Embryonic facial prominence (tissue), 1 donor: ENCODE measurements at regions not wholly inside any gene's neighbourhood (a gene's known extent, or its start where the extent isn't known, plus 50 kb on each side); places are given as distances from the start of the nearest gene placed in this dataset.

ENCODE experiments used
- DNase-seq: peaks from one replicate; pipeline ENCODE4 v3.0.0-alpha.2; 2016; ENCODE audit errors: extremely low spot score

DNA sequence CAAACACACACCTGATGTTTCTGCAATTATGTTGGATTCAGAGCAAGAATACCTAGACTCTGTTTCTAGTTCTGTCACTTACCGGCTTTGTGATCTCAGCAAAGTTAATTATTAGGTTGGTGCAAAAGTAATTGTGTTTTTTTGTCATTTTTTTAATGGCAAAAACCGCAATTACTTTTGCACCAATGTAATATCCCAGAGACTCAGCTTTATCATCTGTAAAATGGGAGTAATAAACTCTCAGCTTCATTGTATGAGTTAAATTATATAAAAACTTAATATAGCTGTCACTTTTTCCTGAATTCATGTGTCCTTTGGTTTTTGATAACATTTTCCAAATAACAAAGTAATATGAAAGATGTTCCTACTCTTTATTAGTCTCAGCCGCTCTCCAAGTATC, 251.7 kb downstream of the TRIB2 start:
- DNase-seq = no peak

DNA sequence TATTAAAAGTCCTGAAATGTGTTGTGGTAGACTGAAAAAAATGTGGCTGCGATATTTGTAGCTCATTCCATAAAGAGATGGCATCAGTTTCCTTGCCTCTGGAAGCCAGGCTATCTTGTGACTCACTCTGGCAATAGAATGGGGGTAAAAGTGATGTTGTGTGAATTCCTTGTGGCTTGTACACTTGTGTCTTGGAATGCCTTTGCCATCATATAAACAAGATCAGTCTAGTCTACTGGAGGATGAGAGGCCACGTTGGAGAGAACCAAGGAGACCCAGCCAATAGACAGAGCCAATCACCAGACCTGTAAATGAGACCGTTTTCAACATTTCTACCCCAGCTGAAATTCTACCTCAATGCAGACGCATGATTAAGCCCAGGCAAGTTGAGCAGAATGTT, 254.1 kb downstream of the TRIB2 start:
- no peak for DNase-seq

DNA sequence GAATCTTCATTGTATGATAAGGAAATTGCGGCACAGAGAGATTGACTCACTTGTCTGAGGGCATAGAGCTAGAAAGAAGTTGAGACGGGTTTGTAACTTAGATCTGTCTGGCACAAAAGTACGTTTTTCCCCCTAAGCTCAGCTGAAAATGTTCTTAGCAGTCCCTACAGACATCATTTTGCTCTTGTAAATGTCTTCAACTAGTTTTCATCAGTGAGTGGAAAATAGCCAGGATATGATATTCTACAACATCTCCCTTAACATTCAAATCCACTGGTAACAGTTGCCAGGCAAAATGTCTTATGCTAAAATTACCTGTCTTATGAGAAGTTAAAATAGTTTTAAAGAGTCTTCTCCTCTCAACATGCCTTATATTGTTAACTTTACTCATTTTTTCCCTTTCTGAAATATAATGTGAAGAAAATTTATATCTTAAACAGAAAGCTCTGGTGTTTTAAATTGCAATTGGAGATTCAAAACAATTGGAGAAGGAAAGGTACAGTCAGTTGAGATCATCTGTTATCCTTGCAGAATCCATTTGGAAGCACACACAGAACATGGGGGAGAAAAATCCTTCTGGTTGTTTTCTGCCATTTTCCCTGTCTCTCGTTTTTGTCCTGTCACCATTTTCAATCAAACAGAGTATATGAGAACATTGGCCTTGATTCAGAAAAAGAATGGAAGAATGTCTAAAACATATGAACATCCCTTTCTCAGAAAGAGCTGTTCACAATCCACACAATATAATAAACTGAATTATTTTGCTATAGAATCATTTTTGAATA, 255.0 kb downstream of the TRIB2 start:
- DNase-seq = no peak

DNA sequence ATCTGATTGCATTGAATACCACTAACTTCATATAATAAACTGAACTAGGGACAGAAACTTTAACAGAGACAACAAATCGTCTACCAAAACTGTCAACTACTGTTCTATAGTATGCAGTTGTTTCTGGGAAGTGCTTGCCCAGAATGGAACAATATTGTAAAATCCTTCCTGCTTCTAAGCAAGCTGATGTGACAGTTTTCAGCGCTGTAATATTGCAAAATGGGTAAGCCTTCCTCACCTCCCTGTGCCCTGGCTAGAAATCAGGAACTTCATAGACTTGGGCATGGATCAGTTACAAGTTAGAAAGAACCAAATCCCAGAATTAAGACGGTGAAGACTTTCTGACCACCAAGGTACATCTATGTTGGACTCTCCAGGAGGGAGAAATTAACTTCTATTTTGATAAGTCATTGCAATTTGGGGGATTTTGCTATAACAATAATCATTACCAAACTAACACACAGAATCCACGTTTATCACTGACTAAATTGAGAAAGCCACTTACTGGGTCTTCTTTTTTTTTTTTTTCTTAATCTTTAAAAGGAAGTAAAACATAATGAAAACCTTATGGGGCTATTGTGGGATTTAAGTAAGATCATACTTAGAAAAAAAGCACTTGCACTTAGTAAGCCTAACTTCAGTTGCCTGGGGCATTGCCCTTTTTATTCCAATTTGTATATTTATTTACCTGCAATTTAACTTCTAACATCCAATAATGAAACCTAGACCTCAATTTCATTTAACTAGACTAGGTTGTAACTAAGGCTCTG, 261.5 kb downstream of the TRIB2 start:
- DNase-seq = no peak

DNA sequence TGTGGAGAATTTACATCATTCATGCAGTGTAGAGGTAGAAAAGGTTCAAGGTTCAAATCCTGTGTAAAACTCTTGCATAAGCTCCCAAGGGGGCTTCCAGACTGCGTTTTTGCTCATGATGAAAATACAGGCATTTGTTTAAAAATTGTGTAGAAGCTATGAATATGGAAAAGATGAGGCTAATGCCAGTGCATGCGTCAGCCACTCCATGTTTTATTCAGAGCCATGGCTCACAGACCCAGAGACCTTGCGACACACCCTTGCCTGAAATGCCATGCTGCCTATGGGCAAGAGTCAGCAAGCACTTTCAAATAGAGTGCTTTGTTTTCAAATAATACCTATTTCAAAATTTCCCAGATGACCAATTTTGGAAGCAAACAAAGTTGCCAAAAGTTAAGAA, 262.3 kb downstream of the TRIB2 start:
- DNase-seq = no peak

DNA sequence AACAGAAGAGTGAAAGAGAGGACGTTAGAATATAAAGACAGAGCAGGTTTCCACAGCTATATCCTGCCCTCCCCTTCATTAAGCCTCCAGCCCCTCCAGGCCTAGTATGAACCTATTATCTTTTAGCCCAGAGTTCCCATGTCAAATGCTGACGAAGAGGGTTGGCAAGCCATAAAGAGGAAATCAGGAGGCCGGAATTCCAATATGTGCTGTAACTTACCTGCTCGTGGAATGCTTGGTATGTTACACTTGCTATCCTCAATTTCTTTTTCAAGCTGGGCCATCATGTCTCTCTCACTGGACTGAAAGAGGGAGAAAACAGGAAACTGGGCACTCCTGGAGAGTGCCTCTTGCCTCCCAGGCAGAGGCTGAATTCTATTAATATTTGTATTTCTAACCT, 264.1 kb downstream of the TRIB2 start:
- DNase-seq = no peak

DNA sequence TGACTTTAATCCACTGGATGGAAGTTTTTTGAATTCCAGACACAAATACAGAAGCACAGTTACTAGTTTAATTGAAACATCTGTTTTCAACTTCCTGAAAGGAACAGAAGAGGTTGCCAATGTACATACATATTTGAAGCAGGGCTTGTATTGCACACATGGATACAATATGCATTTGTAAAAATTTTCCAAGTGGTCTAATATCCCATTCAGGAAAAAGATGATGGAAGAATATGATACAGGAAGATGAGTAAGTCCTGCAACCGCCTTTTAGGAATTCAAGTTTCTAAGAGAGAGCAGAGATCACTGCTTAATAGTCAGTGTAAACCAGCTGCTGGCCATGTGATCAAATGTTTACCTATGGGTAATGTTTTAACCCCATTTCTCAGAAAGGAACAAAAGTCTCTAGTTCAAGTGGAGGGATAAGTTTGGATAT, 265.4 kb downstream of the TRIB2 start:
- peak; percentile 76 for DNase-seq

DNA sequence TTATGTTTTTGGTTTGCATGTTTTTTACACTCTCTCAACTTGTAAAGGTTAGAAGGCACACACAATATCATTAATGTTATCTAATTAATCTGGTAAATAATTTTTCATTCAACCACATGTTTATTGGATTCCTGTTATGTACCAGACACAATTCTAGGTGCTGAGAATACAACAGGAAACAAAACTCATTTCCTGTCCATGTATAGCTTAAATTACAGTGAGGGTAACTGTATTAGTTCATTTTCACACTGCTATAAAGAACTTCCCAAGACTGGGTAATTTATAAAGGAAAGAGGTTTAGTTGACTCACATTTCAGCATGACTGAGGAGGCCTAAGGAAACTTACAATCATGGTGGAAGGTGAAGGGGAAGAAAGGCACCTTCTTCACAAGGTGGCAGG, 270.5 kb downstream of the TRIB2 start:
- DNase-seq = no peak

DNA sequence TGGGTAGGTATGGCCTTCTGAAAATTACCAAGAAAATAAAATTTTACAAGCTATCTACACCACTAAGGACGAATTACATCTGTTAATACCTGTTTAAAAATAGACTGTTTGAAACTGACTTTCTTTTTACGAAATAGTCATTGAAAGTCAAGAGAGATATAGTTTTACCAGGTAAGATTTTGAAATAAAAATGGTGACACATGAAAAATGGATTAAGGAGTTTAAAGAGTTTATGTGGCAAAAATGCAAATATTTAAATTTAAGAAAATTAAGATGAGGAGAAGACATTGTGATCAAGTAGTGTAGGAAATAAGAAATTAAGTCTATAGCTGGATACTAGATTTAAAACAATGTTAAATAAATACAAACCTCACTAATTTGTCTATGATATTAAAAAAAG, 271.5 kb downstream of the TRIB2 start:
- no peak for DNase-seq

DNA sequence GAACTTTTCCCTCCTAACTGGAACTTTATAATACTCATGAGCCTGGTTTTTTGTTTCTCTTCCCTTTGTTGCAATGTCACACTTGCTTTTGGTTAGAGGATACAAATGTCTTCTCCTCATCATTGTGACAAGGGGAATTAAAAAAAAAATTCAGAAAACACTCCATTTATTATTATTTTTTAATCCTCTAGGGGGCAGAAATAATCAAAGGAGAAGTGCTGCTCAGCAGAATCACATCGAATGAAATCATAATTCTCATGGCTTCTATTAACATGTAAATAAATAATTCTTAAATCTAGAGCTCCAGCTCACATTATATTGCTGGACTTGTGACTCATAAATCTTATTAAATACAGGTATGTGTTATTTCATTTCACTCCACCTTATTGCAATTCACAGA, 273.8 kb downstream of the TRIB2 start:
- DNase-seq = no peak

DNA sequence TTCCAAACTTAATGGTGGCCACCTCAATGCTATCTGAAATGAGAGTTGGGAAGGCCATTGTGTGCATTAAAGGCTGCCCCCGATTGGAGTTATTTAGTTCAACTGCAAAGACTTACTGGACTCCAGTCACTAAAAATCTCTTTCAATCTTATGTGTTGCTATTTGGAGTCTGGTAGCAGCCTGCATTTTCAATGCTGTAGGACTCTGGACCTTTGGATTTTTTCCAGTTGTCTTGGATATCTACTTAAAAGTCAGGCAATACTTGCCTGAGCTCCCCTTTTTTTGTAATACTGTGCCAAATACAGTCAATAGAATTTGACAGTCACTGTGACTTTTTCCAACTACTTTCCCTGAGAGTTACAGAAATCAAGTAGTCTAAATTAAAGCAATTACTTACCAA, 281.9 kb downstream of the TRIB2 start:
- DNase-seq = no peak

DNA sequence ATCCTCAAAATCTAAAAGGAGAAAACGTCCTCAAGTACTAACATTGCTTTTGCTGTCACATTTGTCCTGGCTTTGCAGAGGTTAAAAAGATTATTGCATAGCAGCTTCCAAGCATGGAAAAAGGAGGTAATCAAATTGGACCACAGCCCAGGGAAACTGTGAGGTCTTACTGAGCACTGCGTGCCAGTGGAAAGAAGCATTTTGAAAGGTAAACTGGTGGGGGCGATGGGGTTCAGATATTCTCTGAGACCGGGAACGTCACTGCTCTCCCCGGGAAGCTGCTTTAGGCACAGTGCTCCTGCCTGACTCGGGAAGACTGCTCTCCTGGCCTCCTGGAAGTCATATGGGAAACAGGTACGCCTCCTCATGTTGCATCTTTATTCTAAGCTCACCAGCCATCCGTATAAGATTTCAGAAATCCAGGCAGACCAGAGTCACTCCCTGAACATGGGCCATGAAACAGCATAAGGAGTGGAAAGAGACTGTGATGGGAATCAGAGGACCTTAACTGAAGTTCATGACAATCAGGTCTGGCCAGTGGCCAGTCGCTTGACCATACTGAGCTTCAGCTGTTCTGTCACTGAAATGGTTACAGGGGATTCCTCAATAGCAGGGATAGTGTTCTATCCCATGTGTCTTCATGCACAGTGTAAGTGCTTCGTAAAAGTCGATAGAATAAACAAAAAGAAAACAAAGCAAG, 284.1 kb downstream of the TRIB2 start:
- no peak for DNase-seq

DNA sequence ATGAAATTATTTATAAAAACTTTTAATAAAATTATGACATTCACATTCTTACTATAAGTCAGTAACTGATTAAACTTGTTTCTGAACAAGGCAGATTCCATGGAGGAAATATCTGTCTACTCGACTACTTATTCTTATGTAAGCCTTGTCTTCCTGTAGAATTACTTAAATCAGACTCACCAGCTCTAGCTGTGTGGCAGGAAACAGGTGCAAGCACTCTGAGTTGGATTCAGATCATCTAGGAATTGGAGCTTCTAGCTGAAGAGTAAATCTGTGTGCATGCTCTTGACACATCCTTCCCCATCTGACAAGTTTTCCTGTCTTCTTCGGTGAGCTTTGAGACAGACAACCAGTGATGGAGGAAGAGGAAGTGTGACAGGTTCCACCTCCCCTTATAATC, 284.7 kb downstream of the TRIB2 start:
- no peak for DNase-seq

DNA sequence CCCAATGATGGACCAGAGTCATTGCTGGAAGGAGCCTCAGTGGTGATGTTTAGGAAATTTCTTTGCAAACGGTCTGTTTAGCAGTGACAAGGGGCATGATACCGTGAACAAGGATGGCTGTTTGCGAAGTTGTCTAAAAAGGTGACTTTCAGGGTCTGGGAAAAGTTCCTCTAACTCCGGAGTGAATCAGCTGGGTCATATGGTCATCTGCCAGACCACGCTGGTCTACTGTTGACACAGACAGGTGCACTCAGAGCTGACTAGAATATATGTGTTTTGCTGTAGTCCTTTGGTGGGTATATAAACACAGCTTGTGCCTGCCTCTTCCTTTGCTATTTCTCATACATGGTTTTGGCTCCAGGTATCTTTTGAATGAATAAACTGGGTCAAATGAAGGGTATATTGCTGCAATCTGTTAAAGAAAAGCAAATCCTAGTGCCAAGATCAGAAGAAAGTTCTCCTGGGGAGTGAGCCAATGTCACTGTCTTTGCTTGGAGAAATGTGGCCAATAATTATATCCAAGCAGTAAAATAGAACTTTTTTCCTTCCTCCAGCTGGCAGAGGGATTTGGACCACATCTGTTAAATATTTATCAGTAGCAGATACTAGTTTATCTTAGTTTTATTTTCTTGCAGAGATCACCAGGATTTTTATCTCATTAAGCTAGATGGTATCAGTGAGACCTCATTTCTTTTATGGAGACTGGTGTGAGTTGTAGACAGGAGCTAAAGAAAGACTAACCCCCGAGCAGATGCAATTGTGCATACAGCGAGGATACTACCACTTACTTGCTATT, 286.0 kb downstream of the TRIB2 start:
- DNase-seq = no peak

DNA sequence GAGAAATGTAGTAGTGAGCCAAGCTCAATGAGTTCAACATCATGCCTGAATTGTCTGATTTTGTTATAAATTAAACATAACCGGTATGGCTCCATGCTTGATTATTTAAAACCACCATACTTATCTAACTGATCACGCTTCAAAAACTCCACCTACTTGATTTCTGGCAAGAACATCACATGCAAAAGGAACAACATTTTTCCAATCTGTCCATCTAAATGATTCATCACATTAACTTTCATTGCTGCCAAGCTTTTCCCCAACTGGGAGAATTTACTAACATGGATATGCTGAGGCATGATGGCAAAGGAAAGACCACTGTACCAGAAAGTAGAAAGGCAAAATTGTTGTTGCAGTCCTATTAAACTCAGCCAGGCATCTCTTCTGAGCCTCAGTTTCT, 286.8 kb downstream of the TRIB2 start:
- DNase-seq = no peak

DNA sequence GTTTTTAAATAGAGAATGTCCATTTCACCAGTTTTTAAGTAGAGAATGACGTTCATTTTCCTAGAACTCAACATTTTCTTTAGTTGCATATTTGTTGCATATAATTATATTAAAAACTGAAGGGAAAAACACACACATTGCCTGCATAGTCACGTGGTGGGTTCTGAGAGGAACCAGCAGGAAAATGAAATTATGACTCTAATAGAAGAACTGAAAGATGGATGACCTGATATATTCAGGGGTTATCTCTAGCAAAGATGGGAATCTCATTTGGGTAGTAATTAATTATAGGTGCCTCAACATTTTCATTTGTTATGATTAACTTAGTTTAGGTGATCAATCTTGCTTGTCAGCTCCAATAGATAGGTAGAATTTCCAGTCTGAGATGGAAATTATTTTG, 288.3 kb downstream of the TRIB2 start:
- DNase-seq = no peak

DNA sequence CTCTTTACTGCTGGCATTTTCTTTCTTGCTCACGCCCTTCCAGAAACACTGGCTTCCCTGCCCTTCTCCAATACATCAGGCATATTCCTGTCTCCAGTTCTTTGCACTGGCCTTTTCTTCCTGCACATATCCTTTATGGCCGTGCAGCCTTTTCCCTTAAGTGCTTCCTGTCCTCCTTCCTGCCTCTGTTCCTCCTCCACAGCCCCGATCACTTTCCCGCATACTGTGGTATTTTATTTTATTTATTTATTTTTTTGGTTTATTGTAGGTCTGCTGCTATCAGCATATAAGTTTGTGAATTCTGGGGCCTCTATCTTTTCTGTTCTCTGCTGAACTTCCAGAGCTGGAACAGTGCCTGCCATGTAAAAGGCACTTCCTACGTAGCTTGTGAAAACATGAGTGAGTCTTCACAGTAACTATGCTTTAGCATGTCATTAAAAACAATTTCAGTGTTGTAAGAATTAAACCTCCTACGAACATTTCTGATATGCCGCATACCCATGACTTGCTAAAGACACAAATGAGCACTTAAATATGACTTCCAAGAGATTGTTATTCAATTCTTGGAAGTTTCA, 289.1 kb downstream of the TRIB2 start:
- no peak for DNase-seq

DNA sequence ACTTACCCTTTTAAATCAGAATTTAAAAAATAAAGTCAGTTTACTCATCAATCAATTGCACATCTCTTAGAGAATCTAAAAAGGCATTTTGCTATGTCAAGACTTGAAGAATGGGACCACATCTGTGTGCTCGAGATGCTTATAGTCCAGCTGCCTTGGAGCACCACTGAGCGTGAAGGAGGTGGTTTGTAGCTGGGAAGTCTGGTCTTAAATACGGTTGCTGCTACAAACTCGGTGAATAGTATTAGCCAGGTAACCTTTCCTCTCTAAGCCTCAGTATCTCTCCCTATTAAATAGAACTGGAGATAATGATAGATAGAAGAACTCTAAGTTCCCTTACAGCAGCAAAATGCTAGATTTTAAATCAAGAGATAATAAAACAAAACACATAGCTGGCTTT, 289.7 kb downstream of the TRIB2 start:
- DNase-seq = no peak

DNA sequence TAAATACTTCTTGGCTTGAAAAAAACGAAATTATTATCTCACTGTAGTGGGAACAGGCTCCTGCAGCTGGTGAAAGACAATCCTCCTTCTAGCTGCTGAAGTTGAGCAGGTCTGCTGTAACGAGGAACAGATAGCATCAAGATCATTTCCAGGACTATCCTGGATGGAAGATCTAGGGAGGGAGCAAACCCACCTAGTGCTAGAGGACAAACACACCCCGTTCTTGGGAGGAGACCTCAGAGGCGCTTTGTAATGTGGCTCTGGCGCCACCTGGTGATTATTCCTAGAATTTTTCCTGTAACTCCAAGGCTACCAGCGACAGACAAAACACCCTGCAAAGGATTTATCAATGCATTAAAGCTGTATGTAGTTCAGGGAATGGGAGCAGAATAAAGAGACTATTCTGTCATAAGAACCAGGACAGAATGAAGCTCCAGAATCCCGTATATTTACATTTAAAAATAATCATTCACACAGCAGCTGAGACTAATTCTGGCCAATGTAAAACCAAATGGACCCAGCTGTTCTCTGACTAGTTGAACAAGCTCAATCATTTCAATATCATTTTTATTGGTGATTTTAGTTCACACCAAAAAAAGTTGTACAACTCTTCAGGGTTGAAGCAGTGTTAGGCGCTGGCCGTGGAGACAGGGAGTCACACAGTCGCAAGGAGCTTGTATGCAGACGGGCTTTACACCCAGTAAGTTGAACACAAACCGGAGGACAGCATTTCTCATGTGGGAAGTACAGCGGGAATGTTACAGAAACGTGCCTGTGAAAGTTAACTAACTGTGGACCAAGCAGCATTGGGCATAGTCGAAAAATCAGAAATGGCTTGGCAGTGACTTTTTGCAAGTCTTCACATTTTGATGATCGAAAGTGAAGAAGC, 290.3 kb downstream of the TRIB2 start:
- peak; percentile 82 for DNase-seq

DNA sequence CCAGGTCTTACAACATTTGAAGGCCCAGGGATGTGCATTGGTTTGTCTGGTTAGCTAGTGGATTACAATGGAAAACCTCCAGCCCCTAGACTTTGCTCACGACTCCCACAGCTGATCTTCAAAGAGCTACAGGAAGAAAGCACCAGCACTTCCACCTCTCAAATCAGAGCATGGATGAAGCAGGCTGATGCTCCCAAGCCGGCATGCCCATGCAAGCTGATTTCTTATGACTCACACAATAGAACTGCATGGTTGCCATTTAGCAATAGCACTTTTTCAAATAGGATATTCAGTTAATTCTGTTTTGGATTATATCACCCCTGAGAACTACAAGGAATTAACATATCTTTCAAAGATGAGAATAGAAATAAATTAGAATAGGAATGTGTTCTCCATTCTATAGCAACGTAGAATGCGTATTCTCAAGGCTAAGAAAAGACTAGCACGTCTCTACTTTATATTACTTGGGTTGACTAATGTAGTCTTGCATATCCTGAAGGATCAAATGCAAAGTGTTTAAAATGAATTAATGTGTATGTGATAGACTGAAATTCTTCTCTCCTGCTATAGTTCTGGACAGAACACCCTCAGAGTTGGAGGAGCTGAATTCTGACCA, 292.4 kb downstream of the TRIB2 start:
- no peak for DNase-seq
